ENCODE measurements at regions not wholly inside any gene's neighbourhood (a gene's known extent, or its start where the extent isn't known, plus 50 kb on each side); places are given as distances from the start of the nearest gene placed in this dataset.

GRCh38 chr2:156897548-156897947, 360.0 kb upstream of the GALNT5 start:
- no peak overlapping the region for H3K4me3 ChIP-seq (ENCODE audit: low read depth, low read length)
- no peak for TF ChIP-seq CTCF (conservative IDR thresholded peaks at IDR 0.05; ENCODE audit: low read depth, low read length)
- DNase-seq (ENCODE audit: low read depth): no peak

GRCh38 chr2:156901373-156902031, 356.0 kb upstream of the GALNT5 start:
- H3K4me3 ChIP-seq (ENCODE audit: low read depth, low read length): no peak overlapping the region
- no peak for TF ChIP-seq CTCF (conservative IDR thresholded peaks at IDR 0.05; ENCODE audit: low read depth, low read length)
- DNase-seq (ENCODE audit: low read depth): peak; percentile 55

GRCh38 chr2:156903335-156903734, 354.2 kb upstream of the GALNT5 start:
- DNase-seq (ENCODE audit: low read depth): no peak

GRCh38 chr2:156907806-156908205, 349.7 kb upstream of the GALNT5 start:
- peak; percentile 43 for DNase-seq (ENCODE audit: low read depth)

More at GRCh38 chr2:156903335-156903734, 354.2 kb upstream of the GALNT5 start:
- no peak for TF ChIP-seq CTCF (conservative IDR thresholded peaks at IDR 0.05; ENCODE audit: low read depth, low read length)
- H3K4me3 ChIP-seq (ENCODE audit: low read depth, low read length): no peak overlapping the region

DNA sequence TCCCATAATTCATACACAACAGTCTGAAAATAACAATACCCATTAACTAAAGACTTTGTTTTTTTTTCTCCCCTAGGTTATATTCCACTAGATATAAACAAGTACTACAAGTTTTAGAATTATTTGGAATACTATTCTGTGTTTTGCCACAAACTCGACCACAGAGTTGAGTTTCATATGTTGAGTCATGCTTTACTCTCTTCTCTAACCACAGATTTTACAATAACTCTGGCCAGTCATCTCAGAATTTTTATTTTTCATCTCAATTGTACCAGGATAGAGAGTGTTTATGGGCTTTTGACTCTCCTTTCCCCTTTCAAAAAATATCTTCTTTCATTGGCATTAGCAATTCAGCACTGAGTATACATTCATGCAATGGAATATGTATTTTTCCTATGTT, 348.7 kb upstream of the GALNT5 start:
- TF ChIP-seq CTCF (conservative IDR thresholded peaks at IDR 0.05; ENCODE audit: low read depth, low read length): no peak
- no peak overlapping the region for H3K4me3 ChIP-seq (ENCODE audit: low read depth, low read length)
- DNase-seq (ENCODE audit: low read depth): peak; percentile 82

More at GRCh38 chr2:156907806-156908205, 349.7 kb upstream of the GALNT5 start:
- no peak overlapping the region for H3K4me3 ChIP-seq (ENCODE audit: low read depth, low read length)
- TF ChIP-seq CTCF (conservative IDR thresholded peaks at IDR 0.05; ENCODE audit: low read depth, low read length): no peak

DNA sequence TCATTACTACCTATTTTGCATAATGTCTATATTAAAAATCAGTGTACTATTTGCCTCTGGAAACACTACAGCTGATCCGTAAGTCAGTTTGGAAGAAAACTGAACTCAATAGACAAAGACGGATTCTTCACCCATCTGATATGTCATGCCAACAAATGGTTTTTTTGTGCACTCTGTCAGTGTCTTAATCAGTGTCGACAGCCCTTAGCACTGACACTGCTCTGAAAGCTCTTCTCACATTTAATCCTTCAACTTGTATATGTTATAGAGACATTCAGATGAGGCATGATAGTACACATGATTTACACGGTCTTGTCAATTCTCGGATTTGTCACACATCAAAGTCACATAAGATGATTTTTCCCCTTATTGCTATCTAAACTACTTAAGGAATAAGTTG, 347.5 kb upstream of the GALNT5 start:
- DNase-seq (ENCODE audit: low read depth): no peak
- H3K4me3 ChIP-seq (ENCODE audit: low read depth, low read length): no peak overlapping the region
- TF ChIP-seq CTCF (conservative IDR thresholded peaks at IDR 0.05; ENCODE audit: low read depth, low read length): no peak

- DNase-seq (ENCODE audit: low read depth): no peak
- TF ChIP-seq CTCF (conservative IDR thresholded peaks at IDR 0.05; ENCODE audit: low read depth, low read length): no peak
- no peak overlapping the region for H3K4me3 ChIP-seq (ENCODE audit: low read depth, low read length)
Measured at GRCh38 chr2:156915332-156915731, 342.2 kb upstream of the GALNT5 start.
